H9 (cell line): ENCODE measurements at regions not wholly inside any gene's neighbourhood (a gene's known extent, or its start where the extent isn't known, plus 50 kb on each side); places are given as distances from the start of the nearest gene placed in this dataset.

Experiments used
- DNase-seq: peaks from one replicate; pipeline ENCODE4 v3.0.0-alpha.2; 2017
- H2AFZ ChIP-seq: one replicate; pipeline ENCODE4 v1.6.1; 2013; ENCODE audit warnings: mild to moderate bottlenecking, low read length, control low read depth, moderate library complexity
- H2AK5ac ChIP-seq: 2 replicates; pipeline ENCODE4 v1.6.1; 2013; ENCODE audit warnings: low read length, control low read depth, mixed read lengths; ENCODE audit not compliant: insufficient read length
- H2BK120ac ChIP-seq: one replicate; pipeline ENCODE4 v1.6.1; 2013; ENCODE audit warnings: low read depth, mild to moderate bottlenecking, low read length, control low read depth, inconsistent platforms; ENCODE audit not compliant: poor library complexity, severe bottlenecking
- H2BK12ac ChIP-seq: 2 replicates; pipeline ENCODE4 v1.6.1; 2013; ENCODE audit warnings: low read length, control low read depth, mixed read lengths, low read depth; ENCODE audit not compliant: insufficient read length
- H2BK15ac ChIP-seq: 2 replicates; pipeline ENCODE4 v1.6.1; 2013; ENCODE audit warnings: low read depth, low read length, control low read depth
- H2BK20ac ChIP-seq: one replicate; pipeline ENCODE4 v1.6.1; 2013; ENCODE audit warnings: low read depth, mild to moderate bottlenecking, low read length, control low read depth, inconsistent platforms; ENCODE audit not compliant: poor library complexity, severe bottlenecking
- H2BK5ac ChIP-seq: 2 replicates; pipeline ENCODE4 v1.6.1; 2013; ENCODE audit warnings: low read length, control low read depth, mixed read lengths; ENCODE audit not compliant: insufficient read length
- H3K14ac ChIP-seq: 2 replicates; pipeline ENCODE4 v1.6.1; 2013; ENCODE audit warnings: low read length, control low read depth; ENCODE audit not compliant: insufficient read depth
- H3K18ac ChIP-seq: 2 replicates; pipeline ENCODE4 v1.6.1; 2013; ENCODE audit warnings: low read depth, mild to moderate bottlenecking, mixed read lengths, low read length, control low read depth; ENCODE audit not compliant: insufficient read length
- H3K23ac ChIP-seq: 2 replicates; pipeline ENCODE4 v1.6.1; 2013; ENCODE audit warnings: low read length, control low read depth, mixed read lengths, low read depth; ENCODE audit not compliant: insufficient read length
- H3K23me2 ChIP-seq: 2 replicates; pipeline ENCODE4 v1.6.1; 2013; ENCODE audit warnings: low read depth, mild to moderate bottlenecking, mixed read lengths, low read length, control low read depth; ENCODE audit not compliant: insufficient read length, poor library complexity, severe bottlenecking
- H3K27ac ChIP-seq: 2 replicates; pipeline ENCODE4 v1.5.1; 2013; ENCODE audit warnings: low read length, control low read depth, mixed read lengths, low read depth; ENCODE audit not compliant: insufficient read length
- H3K27me3 ChIP-seq: 2 replicates; pipeline ENCODE4 v1.6.1; 2013; ENCODE audit warnings: low read length, control low read depth, inconsistent platforms; ENCODE audit not compliant: insufficient read depth
- H3K4ac ChIP-seq: 2 replicates; pipeline ENCODE4 v1.6.1; 2013; ENCODE audit warnings: low read depth, mild to moderate bottlenecking, control low read depth, inconsistent platforms, low read length, moderate library complexity
- H3K4me1 ChIP-seq: 2 replicates; pipeline ENCODE4 v1.6.1; 2013; ENCODE audit warnings: low read length, control low read depth, inconsistent platforms; ENCODE audit not compliant: insufficient read depth
- H3K4me2 ChIP-seq: 2 replicates; pipeline ENCODE4 v1.6.1; 2013; ENCODE audit warnings: low read length, control low read depth, mixed read lengths; ENCODE audit not compliant: insufficient read length, insufficient read depth
- H3K56ac ChIP-seq: 2 replicates; pipeline ENCODE4 v1.6.1; 2013; ENCODE audit warnings: low read depth, mild to moderate bottlenecking, mixed read lengths, low read length, control low read depth; ENCODE audit not compliant: insufficient read length
- H3K79me1 ChIP-seq: 2 replicates; pipeline ENCODE4 v1.6.1; 2013; ENCODE audit warnings: low read depth, mild to moderate bottlenecking, moderate library complexity, low read length, control low read depth, inconsistent platforms; ENCODE audit not compliant: insufficient read depth, poor library complexity, severe bottlenecking
- H3K79me2 ChIP-seq: 2 replicates; pipeline ENCODE4 v1.6.1; 2013; ENCODE audit warnings: low read length, control low read depth, inconsistent platforms; ENCODE audit not compliant: insufficient read depth
- H3K9ac ChIP-seq: 2 replicates; pipeline ENCODE4 v1.6.1; 2013; ENCODE audit warnings: low read length, control low read depth, mixed read lengths; ENCODE audit not compliant: insufficient read length; ENCODE audit errors: extremely low read depth
- H3K9me3 ChIP-seq: one replicate; pipeline ENCODE4 v1.6.1; 2013; ENCODE audit warnings: low read depth, low read length, inconsistent platforms; ENCODE audit not compliant: control insufficient read depth
- H3T11ph ChIP-seq: one replicate; pipeline ENCODE4 v1.6.1; 2013; ENCODE audit warnings: mild to moderate bottlenecking, low read length, control low read depth, inconsistent platforms
- H4K20me1 ChIP-seq: one replicate; pipeline ENCODE4 v1.6.1; 2013; ENCODE audit not compliant: control insufficient read depth, insufficient read length, insufficient read depth
- H4K5ac ChIP-seq: 2 replicates; pipeline ENCODE4 v1.6.1; 2013; ENCODE audit warnings: low read depth, mild to moderate bottlenecking, mixed read lengths, low read length, control low read depth; ENCODE audit not compliant: insufficient read length
- H4K8ac ChIP-seq: replicated peaks from 2 replicates; pipeline ENCODE4 v1.6.1; 2013; ENCODE audit warnings: low read length, control low read depth, mixed read lengths, low read depth; ENCODE audit not compliant: insufficient read length
- H4K91ac ChIP-seq: 2 replicates; pipeline ENCODE4 v1.6.1; 2013; ENCODE audit warnings: low read depth, mild to moderate bottlenecking, moderate library complexity, mixed read lengths, low read length, control low read depth; ENCODE audit not compliant: insufficient read length
- H3K27ac Mint-ChIP-seq, 3 experiments: 2 replicates in 2 of 3; 3 replicates in 1 of 3; pipeline ENCODE4 v1.8.0; 2020 to 2021; ENCODE audit warnings: mixed read lengths in 3 of 3, mild to moderate bottlenecking in 1 of 3, moderate library complexity in 1 of 3
- H3K27me3 Mint-ChIP-seq: 2 replicates; pipeline ENCODE4 v1.8.0; 2021; ENCODE audit warnings: low read depth, mild to moderate bottlenecking, moderate library complexity, mixed read lengths
- H3K36me3 Mint-ChIP-seq, 3 experiments: 2 replicates in 2 of 3; 3 replicates in 1 of 3; pipeline ENCODE4 v1.8.0; 2020 to 2021; ENCODE audit warnings: low read depth in 3 of 3, mixed read lengths in 3 of 3; ENCODE audit not compliant: insufficient read depth in 1 of 3
- H3K4me1 Mint-ChIP-seq, 2 experiments: 2 replicates each; pipeline ENCODE4 v1.8.0; 2020; ENCODE audit warnings: mixed read lengths in 2 of 2
- H3K4me3 Mint-ChIP-seq, 2 experiments: 2 replicates in 1 of 2; 3 replicates in 1 of 2; pipeline ENCODE4 v1.8.0; 2020 to 2021; ENCODE audit warnings: mild to moderate bottlenecking in 2 of 2, mixed read lengths in 2 of 2, moderate library complexity in 1 of 2
- H3K9me3 Mint-ChIP-seq, 2 experiments: 2 replicates in 1 of 2; 3 replicates in 1 of 2; pipeline ENCODE4 v1.8.0; 2020; ENCODE audit warnings: mild to moderate bottlenecking in 2 of 2, mixed read lengths in 2 of 2, moderate library complexity in 1 of 2
- WGBS: extraction: QIAGEN DNeasy Blood & Tissue Kit; methylation state at CpG from one replicate; pipeline ENCODE4 v1.1.7; 2013; ENCODE audit warnings: missing lambda C conversion rate, low lambda C conversion rate, mixed read lengths; ENCODE audit not compliant: insufficient read length; ENCODE audit errors: extremely low coverage; 5-methylcytosine and 5-hydroxymethylcytosine counted together
- TF ChIP-seq, protein P1 (sequence below): fragments of 200-600 bp; sonication (generic); conservative IDR thresholded peaks from 3 replicates; pipeline ENCODE4 v1.8.0; 2021; ENCODE audit warnings: antibody characterized with exemption, mild to moderate bottlenecking

DNA sequence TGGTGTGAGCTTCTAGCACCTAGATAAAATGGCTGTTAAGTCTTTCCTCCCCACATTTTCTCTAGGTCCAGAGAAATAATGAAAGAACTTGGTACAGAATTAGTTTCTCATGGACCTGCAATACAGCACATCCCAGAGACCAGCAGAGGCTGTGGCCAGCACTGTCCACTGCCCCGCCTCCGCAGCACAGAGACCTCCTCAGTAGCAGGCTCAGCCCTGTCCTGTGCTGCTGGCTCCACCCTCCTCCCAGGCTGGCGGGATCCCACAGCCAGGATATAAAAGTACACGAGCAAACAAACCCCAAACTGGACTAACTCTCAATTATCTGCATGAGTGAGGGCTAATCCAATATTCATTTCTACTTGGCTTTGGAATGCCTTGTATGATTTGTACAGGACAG, 401.5 kb downstream of the RPS6KC1 start:
- no peak overlapping the region for H3K56ac ChIP-seq
- no peak overlapping the region for H2BK15ac ChIP-seq
- H4K91ac ChIP-seq: no peak overlapping the region
- no peaks in the 10 kb centered on the region for H3K79me2 ChIP-seq
- no peaks in the 10 kb centered on the region for H3K23me2 ChIP-seq
- Mint-ChIP-seq H3K36me3 (no peaks in the 10 kb centered on the region), H3K4me3 (no peak overlapping the region), H3K27ac (no peak overlapping the region), H3K27me3 (no peaks in the 10 kb centered on the region; the same call in 1 of the 2 replicates), H3K4me1 (peaks cover 13 to 17% of the 10 kb centered on the region in 2 experiments), H3K9me3 (no peaks in the 10 kb centered on the region)
- no peaks in the 10 kb centered on the region for H3K27me3 ChIP-seq
- H4K20me1 ChIP-seq: no peaks in the 10 kb centered on the region
- no peak overlapping the region for H3K4me2 ChIP-seq
- no peak overlapping the region for H2AK5ac ChIP-seq
- no peak overlapping the region for H3K4ac ChIP-seq
- H2BK20ac ChIP-seq: no peak overlapping the region
- no peaks in the 10 kb centered on the region; the same call in 1 of the 2 replicates for H3K4me1 ChIP-seq
- no peaks in the 10 kb centered on the region for H3K9me3 ChIP-seq
- H3K79me1 ChIP-seq: no peaks in the 10 kb centered on the region
- no peak overlapping the region for H4K5ac ChIP-seq
- no peak overlapping the region for H3K23ac ChIP-seq
- TF ChIP-seq, protein P1, sequence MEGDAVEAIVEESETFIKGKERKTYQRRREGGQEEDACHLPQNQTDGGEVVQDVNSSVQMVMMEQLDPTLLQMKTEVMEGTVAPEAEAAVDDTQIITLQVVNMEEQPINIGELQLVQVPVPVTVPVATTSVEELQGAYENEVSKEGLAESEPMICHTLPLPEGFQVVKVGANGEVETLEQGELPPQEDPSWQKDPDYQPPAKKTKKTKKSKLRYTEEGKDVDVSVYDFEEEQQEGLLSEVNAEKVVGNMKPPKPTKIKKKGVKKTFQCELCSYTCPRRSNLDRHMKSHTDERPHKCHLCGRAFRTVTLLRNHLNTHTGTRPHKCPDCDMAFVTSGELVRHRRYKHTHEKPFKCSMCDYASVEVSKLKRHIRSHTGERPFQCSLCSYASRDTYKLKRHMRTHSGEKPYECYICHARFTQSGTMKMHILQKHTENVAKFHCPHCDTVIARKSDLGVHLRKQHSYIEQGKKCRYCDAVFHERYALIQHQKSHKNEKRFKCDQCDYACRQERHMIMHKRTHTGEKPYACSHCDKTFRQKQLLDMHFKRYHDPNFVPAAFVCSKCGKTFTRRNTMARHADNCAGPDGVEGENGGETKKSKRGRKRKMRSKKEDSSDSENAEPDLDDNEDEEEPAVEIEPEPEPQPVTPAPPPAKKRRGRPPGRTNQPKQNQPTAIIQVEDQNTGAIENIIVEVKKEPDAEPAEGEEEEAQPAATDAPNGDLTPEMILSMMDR: no peak
- H3K9ac ChIP-seq: no peak overlapping the region
- no peak overlapping the region for H3K14ac ChIP-seq
- no peak overlapping the region for H3K18ac ChIP-seq
- H2BK12ac ChIP-seq: no peak overlapping the region
- DNase-seq: no peak
- H3K27ac ChIP-seq: no peak overlapping the region
- no peak overlapping the region for H2BK120ac ChIP-seq
- H2AFZ ChIP-seq: no peak overlapping the region
- no peak overlapping the region for H4K8ac ChIP-seq
- no peak overlapping the region for H3T11ph ChIP-seq
- no peak overlapping the region for H2BK5ac ChIP-seq
- no CpG with 5 or more reads among the region's 4 CpGs for WGBS
